ENCODE measurements at regions not wholly inside any gene's neighbourhood (a gene's known extent, or its start where the extent isn't known, plus 50 kb on each side); places are given as distances from the start of the nearest gene placed in this dataset.

- TF ChIP-seq TCF7L2 (IDR thresholded peaks at IDR 0.05; ENCODE audit: low read depth, low read length) (no peak), SIN3A (IDR thresholded peaks at IDR 0.05; ENCODE audit: borderline replicate concordance, insufficient read depth, low read depth, low read length) (no peak), REST (IDR thresholded peaks at IDR 0.05; ENCODE audit: insufficient read depth in 1 of 2, low read depth in 2 of 2, low read length in 1 of 2) (no peak), POLR2AphosphoS5 (IDR thresholded peaks at IDR 0.05; ENCODE audit: low read depth, low read length) (no peak), CTCF (IDR thresholded peaks at IDR 0.05) (no peak)
- Histone ChIP-seq H3K4me1 (ENCODE audit: control insufficient read depth, insufficient read depth, low read length) (no peaks in the 10 kb centered on the region), H3K4me3 (ENCODE audit: low read depth in 2 of 2, low read length in 2 of 2) (no peak overlapping the region), H3K36me3 (ENCODE audit: control insufficient read depth, insufficient read depth, low read length) (no peaks in the 10 kb centered on the region), H3K9me3 (ENCODE audit: control insufficient read depth, insufficient read depth, low read depth, low read length) (no peaks in the 10 kb centered on the region), H3K27ac (ENCODE audit: low read length) (no peak overlapping the region), H3K27me3 (ENCODE audit: control insufficient read depth, insufficient read depth, low read length) (no peaks in the 10 kb centered on the region)
- in situ Hi-C loops (cut with HindIII; ENCODE audit: low pct_unique_long_range_greater_than_20kb, low sequenced_read_pairs) (no loop called here), intact Hi-C loops (cut with micrococcal nuclease; ENCODE audit: unreplicated experiment) (no loop called here)
- no TSS peak for BruUV-seq (replicated peaks)
- DNase-seq (ENCODE audit: low read depth, low spot score) (no peak), ATAC-seq (no peak)
- ChIA-PET CTCF (no interaction called here), POLR2A (no interaction called here)
Measured at GRCh38 chr16:64278196-64278595, 843.7 kb downstream of the CDH11 start.

GRCh38 chr16:64276646-64277045, 845.2 kb downstream of the CDH11 start:
- CTCF ChIA-PET: no interaction called here

More at GRCh38 chr16:64276646-64277045, 845.2 kb downstream of the CDH11 start:
- POLR2A ChIA-PET: no interaction called here
- TF ChIP-seq SIN3A (IDR thresholded peaks at IDR 0.05; ENCODE audit: borderline replicate concordance, insufficient read depth, low read depth, low read length) (no peak), POLR2AphosphoS5 (IDR thresholded peaks at IDR 0.05; ENCODE audit: low read depth, low read length) (no peak), CTCF (IDR thresholded peaks at IDR 0.05) (no peak), REST (IDR thresholded peaks at IDR 0.05; ENCODE audit: insufficient read depth in 1 of 2, low read depth in 2 of 2, low read length in 1 of 2) (no peak), TCF7L2 (IDR thresholded peaks at IDR 0.05; ENCODE audit: low read depth, low read length) (no peak)
- ATAC-seq (no peak), DNase-seq (ENCODE audit: low read depth, low spot score) (no peak)
- H3K36me3 ChIP-seq (ENCODE audit: control insufficient read depth, insufficient read depth, low read length): no peaks in the 10 kb centered on the region
- H3K4me3 ChIP-seq (ENCODE audit: low read depth in 2 of 2, low read length in 2 of 2): no peak overlapping the region
- intact Hi-C loops (cut with micrococcal nuclease; ENCODE audit: unreplicated experiment): no loop called here
- no peak overlapping the region for H3K27ac ChIP-seq (ENCODE audit: low read length)
- H3K9me3 ChIP-seq (ENCODE audit: control insufficient read depth, insufficient read depth, low read depth, low read length): no peaks in the 10 kb centered on the region
- BruUV-seq (replicated peaks): no TSS peak
- H3K4me1 ChIP-seq (ENCODE audit: control insufficient read depth, insufficient read depth, low read length): no peaks in the 10 kb centered on the region
- in situ Hi-C loops (cut with HindIII; ENCODE audit: low pct_unique_long_range_greater_than_20kb, low sequenced_read_pairs): no loop called here
- H3K27me3 ChIP-seq (ENCODE audit: control insufficient read depth, insufficient read depth, low read length): no peaks in the 10 kb centered on the region
